SK-N-DZ (cell line): ENCODE measurements at regions not wholly inside any gene's neighbourhood (a gene's known extent, or its start where the extent isn't known, plus 50 kb on each side); places are given as distances from the start of the nearest gene placed in this dataset.

Experiments
- DNase-seq: peaks from one replicate; pipeline ENCODE4 v3.0.0-alpha.2; 2015; ENCODE audit warnings: low spot score

- DNase-seq, result no peak
Observed at GRCh38 chr14:39483682-39484081, 51.4 kb upstream of the FBXO33 start.
